ENCODE measurements at regions not wholly inside any gene's neighbourhood (a gene's known extent, or its start where the extent isn't known, plus 50 kb on each side); places are given as distances from the start of the nearest gene placed in this dataset.

DNA sequence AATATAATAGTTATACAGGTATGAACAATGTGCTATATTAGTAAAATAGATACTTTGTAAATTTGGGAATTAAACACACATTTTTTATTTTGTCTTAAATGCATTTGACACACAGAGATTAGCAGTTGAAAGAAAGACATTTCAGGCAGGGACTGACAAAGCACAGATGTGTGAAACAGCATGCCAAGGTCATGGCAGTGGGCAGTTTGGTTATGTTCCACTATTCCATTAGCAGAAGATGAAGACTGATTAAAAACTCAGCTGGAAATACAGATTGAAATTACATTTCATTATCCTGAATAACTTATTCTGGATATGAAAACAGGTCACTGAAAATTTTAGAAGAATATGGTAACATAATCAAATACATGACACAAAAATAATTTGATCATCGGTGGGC, 669.8 kb upstream of the LRFN5 start:
- no peak overlapping the region for H3K27ac ChIP-seq (ENCODE audit: insufficient read depth, low read length)
- no peaks in the 10 kb centered on the region for H3K4me1 ChIP-seq (ENCODE audit: control insufficient read depth, extremely low read depth, insufficient read depth, low read length)
- H4K20me1 ChIP-seq (ENCODE audit: control insufficient read depth, extremely low read depth, insufficient read depth, low read length) = no peaks in the 10 kb centered on the region
- no peaks in the 10 kb centered on the region for H3K27me3 ChIP-seq (ENCODE audit: control insufficient read depth, insufficient read depth, low read length)
- no peak overlapping the region for H3K4me3 ChIP-seq (replicated peaks in 1 of 4; ENCODE audit: control extremely low read depth in 1 of 4, insufficient read depth in 1 of 4, low read depth in 3 of 4, low read length in 4 of 4)
- H2AFZ ChIP-seq (ENCODE audit: low read length) = no peak overlapping the region
- no peaks in the 10 kb centered on the region for H3K79me2 ChIP-seq (ENCODE audit: control insufficient read depth, insufficient read depth, low read length)
- no peak for TF ChIP-seq EZH2 (IDR thresholded peaks at IDR 0.05; ENCODE audit: low read length, missing control alignments)
- TF ChIP-seq, protein P1, sequence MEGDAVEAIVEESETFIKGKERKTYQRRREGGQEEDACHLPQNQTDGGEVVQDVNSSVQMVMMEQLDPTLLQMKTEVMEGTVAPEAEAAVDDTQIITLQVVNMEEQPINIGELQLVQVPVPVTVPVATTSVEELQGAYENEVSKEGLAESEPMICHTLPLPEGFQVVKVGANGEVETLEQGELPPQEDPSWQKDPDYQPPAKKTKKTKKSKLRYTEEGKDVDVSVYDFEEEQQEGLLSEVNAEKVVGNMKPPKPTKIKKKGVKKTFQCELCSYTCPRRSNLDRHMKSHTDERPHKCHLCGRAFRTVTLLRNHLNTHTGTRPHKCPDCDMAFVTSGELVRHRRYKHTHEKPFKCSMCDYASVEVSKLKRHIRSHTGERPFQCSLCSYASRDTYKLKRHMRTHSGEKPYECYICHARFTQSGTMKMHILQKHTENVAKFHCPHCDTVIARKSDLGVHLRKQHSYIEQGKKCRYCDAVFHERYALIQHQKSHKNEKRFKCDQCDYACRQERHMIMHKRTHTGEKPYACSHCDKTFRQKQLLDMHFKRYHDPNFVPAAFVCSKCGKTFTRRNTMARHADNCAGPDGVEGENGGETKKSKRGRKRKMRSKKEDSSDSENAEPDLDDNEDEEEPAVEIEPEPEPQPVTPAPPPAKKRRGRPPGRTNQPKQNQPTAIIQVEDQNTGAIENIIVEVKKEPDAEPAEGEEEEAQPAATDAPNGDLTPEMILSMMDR (conservative IDR thresholded peaks at IDR 0.05 in 1 of 2, IDR thresholded peaks at IDR 0.05 in 1 of 2; ENCODE audit: low read depth in 1 of 2, low read length in 2 of 2) = no peak
- H3K9me3 ChIP-seq (ENCODE audit: control insufficient read depth, insufficient read depth, low read depth, low read length) = no peaks in the 10 kb centered on the region
- no peak for DNase-seq (ENCODE audit: low read depth in 2 of 2)
- no peaks in the 10 kb centered on the region for H3K36me3 ChIP-seq (ENCODE audit: control insufficient read depth, insufficient read depth, low read length)
- no peak overlapping the region for H3K9ac ChIP-seq (ENCODE audit: insufficient read depth, low read length)
- H3K4me2 ChIP-seq (ENCODE audit: extremely low read depth, insufficient read depth, low read length) = no peak overlapping the region

DNA sequence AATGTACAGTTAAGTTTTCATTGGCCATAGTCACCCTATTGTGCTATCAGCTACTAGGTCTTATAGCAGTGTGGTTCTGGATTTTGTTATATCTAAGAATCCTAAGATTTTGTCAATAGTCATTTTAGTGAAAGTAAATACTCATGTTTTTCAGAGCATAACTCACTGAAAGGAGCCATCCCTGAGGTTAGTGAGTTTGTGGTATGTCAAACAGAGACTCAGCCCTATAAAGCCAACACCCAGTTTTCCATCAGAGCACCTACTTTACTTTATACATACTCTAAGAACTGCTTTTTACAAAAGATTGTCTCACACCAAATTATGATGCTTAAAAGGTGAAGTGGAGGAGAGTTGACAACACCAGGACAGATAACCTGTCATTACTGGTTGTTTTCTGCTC, 686.3 kb upstream of the LRFN5 start:
- Histone ChIP-seq H3K79me2 (ENCODE audit: control insufficient read depth, insufficient read depth, low read length) (no peaks in the 10 kb centered on the region), H3K36me3 (ENCODE audit: control insufficient read depth, insufficient read depth, low read length) (no peaks in the 10 kb centered on the region), H3K4me1 (ENCODE audit: control insufficient read depth, extremely low read depth, insufficient read depth, low read length) (no peaks in the 10 kb centered on the region), H2AFZ (ENCODE audit: low read length) (no peak overlapping the region), H3K27me3 (ENCODE audit: control insufficient read depth, insufficient read depth, low read length) (no peaks in the 10 kb centered on the region), H3K9me3 (ENCODE audit: control insufficient read depth, insufficient read depth, low read depth, low read length) (no peaks in the 10 kb centered on the region), H3K27ac (ENCODE audit: insufficient read depth, low read length) (no peak overlapping the region), H3K9ac (ENCODE audit: insufficient read depth, low read length) (no peak overlapping the region), H4K20me1 (ENCODE audit: control insufficient read depth, extremely low read depth, insufficient read depth, low read length) (no peaks in the 10 kb centered on the region), H3K4me3 (replicated peaks in 1 of 4; ENCODE audit: control extremely low read depth in 1 of 4, insufficient read depth in 1 of 4, low read depth in 3 of 4, low read length in 4 of 4) (no peak overlapping the region), H3K4me2 (ENCODE audit: extremely low read depth, insufficient read depth, low read length) (no peak overlapping the region)
- TF ChIP-seq, protein P1 (conservative IDR thresholded peaks at IDR 0.05 in 1 of 2, IDR thresholded peaks at IDR 0.05 in 1 of 2; ENCODE audit: low read depth in 1 of 2, low read length in 2 of 2) = no peak
- no peak for TF ChIP-seq EZH2 (IDR thresholded peaks at IDR 0.05; ENCODE audit: low read length, missing control alignments)
- no peak for DNase-seq (ENCODE audit: low read depth in 2 of 2)

DNA sequence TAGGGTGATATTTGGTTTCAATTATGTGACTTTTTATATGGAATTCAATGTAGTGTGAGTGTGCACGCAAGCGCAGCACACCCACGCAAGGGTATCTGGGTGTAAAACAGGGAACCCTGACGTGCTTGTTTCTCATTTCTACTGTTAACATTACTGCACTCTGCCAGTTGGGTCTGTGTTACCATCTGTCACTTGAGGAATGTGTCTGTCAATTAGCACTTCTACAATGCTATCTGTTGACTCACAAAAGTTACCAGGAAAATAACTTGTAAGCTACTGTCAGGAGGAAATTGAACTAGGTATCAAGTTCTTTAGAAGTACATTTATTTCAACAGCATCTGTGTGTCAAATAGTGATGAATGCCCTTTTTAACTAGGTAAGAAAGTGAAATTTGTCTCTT, 695.5 kb upstream of the LRFN5 start:
- Histone ChIP-seq H3K4me3 (replicated peaks in 1 of 4; ENCODE audit: control extremely low read depth in 1 of 4, insufficient read depth in 1 of 4, low read depth in 3 of 4, low read length in 4 of 4) (no peak overlapping the region), H3K79me2 (ENCODE audit: control insufficient read depth, insufficient read depth, low read length) (no peaks in the 10 kb centered on the region), H3K4me1 (ENCODE audit: control insufficient read depth, extremely low read depth, insufficient read depth, low read length) (no peaks in the 10 kb centered on the region), H3K36me3 (ENCODE audit: control insufficient read depth, insufficient read depth, low read length) (no peaks in the 10 kb centered on the region), H3K27ac (ENCODE audit: insufficient read depth, low read length) (no peak overlapping the region), H3K27me3 (ENCODE audit: control insufficient read depth, insufficient read depth, low read length) (no peaks in the 10 kb centered on the region), H3K9ac (ENCODE audit: insufficient read depth, low read length) (no peak overlapping the region), H3K9me3 (ENCODE audit: control insufficient read depth, insufficient read depth, low read depth, low read length) (no peaks in the 10 kb centered on the region), H2AFZ (ENCODE audit: low read length) (no peak overlapping the region), H4K20me1 (ENCODE audit: control insufficient read depth, extremely low read depth, insufficient read depth, low read length) (no peaks in the 10 kb centered on the region), H3K4me2 (ENCODE audit: extremely low read depth, insufficient read depth, low read length) (no peak overlapping the region)
- DNase-seq (ENCODE audit: low read depth in 2 of 2) = no peak
- TF ChIP-seq EZH2 (IDR thresholded peaks at IDR 0.05; ENCODE audit: low read length, missing control alignments) = no peak
- TF ChIP-seq, protein P1 (conservative IDR thresholded peaks at IDR 0.05 in 1 of 2, IDR thresholded peaks at IDR 0.05 in 1 of 2; ENCODE audit: low read depth in 1 of 2, low read length in 2 of 2) = no peak

Measured in fibroblast of lung (primary cell).